Memory B cell (primary cell): ENCODE measurements at regions not wholly inside any gene's neighbourhood (a gene's known extent, or its start where the extent isn't known, plus 50 kb on each side); places are given as distances from the start of the nearest gene placed in this dataset.

Experiments
- ATAC-seq: fragments of 150-1000 bp; cut with Tn5 transposase; 2 replicates; pipeline ENCODE4 v1.10.0; 2021; ENCODE audit warnings: low read depth, mild to moderate bottlenecking, moderate library complexity
- DNase-seq, 2 donors: peaks; one replicate each; pipeline ENCODE4 v3.0.0; 2022; ENCODE audit warnings: low spot score in 2 of 2
- H3K27ac Mint-ChIP-seq: one replicate; pipeline ENCODE4 v1.8.0; 2022; ENCODE audit warnings: mild to moderate bottlenecking, moderate library complexity, mixed read lengths
- H3K27me3 Mint-ChIP-seq: one replicate; pipeline ENCODE4 v1.8.0; 2022; ENCODE audit warnings: mixed read lengths
- H3K36me3 Mint-ChIP-seq: one replicate; pipeline ENCODE4 v1.8.0; 2022; ENCODE audit warnings: mild to moderate bottlenecking, mixed read lengths
- H3K4me1 Mint-ChIP-seq: one replicate; pipeline ENCODE4 v1.8.0; 2022; ENCODE audit warnings: mixed read lengths
- H3K4me3 Mint-ChIP-seq: one replicate; pipeline ENCODE4 v1.8.0; 2022; ENCODE audit warnings: mild to moderate bottlenecking, moderate library complexity, mixed read lengths
- H3K9me3 Mint-ChIP-seq: one replicate; pipeline ENCODE4 v1.8.0; 2022; ENCODE audit warnings: mixed read lengths

DNA sequence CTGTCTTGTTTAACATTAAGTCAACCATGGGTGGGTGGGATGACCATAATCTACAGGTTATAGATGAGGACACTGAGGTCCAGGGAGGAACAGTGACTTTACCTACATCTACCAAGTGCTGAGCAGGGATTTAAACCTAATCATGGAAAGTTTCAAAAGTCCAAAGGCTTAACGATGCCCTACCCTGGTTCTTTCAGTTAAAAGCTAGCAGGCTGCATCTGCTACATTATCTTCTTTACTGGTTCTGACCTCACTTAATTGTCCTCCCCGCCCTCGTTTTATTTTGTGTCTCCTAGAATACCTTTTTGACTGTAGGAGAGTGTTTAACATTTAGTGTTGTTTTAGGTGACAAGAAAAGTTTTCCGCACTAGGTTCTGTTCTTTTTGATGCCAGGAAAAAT, 735.2 kb downstream of the TLR4 start:
- H3K4me3 Mint-ChIP-seq: no peak overlapping the region
- DNase-seq (no peak), ATAC-seq (no peak)
- no peaks in the 10 kb centered on the region for H3K9me3 Mint-ChIP-seq
- H3K36me3 Mint-ChIP-seq: no peaks in the 10 kb centered on the region
- no peaks in the 10 kb centered on the region for H3K4me1 Mint-ChIP-seq
- H3K27me3 Mint-ChIP-seq: no peaks in the 10 kb centered on the region
- H3K27ac Mint-ChIP-seq: no peak overlapping the region

- H3K36me3 Mint-ChIP-seq: no peaks in the 10 kb centered on the region
- H3K9me3 Mint-ChIP-seq: no peaks in the 10 kb centered on the region
- ATAC-seq: no peak
- H3K4me3 Mint-ChIP-seq: no peak overlapping the region
- no peak for DNase-seq
- H3K4me1 Mint-ChIP-seq: no peaks in the 10 kb centered on the region
- no peaks in the 10 kb centered on the region for H3K27me3 Mint-ChIP-seq
- H3K27ac Mint-ChIP-seq: no peak overlapping the region
Observed at GRCh38 chr9:118444403-118444802, 740.2 kb downstream of the TLR4 start.

DNA sequence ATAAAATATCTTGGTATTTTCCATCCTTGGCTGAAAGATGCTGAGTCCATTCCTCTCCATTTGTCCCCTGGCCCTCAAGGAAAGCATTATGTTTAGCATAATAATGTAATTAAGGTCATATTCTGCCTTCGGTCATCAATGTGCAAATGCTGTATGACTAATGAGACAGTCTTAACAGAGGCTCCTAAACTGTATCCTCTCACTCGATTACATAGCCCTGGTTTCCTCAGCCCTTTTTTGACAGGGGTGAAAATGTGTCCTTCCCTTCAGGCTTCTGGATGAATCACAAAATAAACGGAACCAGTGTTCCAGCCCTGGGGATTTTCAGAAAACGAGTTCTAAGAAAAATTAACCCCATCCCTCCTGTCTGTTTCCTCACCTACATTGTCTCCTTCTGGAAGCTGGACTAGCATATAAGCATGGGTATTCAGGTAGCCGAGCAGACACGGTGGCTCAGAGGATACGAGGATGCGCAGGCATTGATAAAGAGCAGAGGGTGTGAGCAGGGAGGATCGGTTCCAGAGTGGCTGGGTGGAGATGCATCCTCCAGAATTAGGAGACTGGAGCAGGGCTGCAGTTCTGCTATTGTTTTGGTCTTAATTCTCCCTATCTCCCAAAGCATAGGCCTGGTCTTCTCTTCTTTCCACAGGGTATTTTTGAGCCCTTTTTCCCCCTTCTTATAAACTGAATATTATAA, 742.9 kb downstream of the TLR4 start:
- no peaks in the 10 kb centered on the region for H3K36me3 Mint-ChIP-seq
- H3K4me3 Mint-ChIP-seq: no peak overlapping the region
- H3K9me3 Mint-ChIP-seq: no peaks in the 10 kb centered on the region
- no peak for ATAC-seq
- DNase-seq: no peak
- H3K4me1 Mint-ChIP-seq: no peaks in the 10 kb centered on the region
- no peak overlapping the region for H3K27ac Mint-ChIP-seq
- no peaks in the 10 kb centered on the region for H3K27me3 Mint-ChIP-seq

- DNase-seq: no peak
- no peak for ATAC-seq
- H3K4me1 Mint-ChIP-seq: no peaks in the 10 kb centered on the region
- H3K4me3 Mint-ChIP-seq: no peak overlapping the region
- no peak overlapping the region for H3K27ac Mint-ChIP-seq
- H3K9me3 Mint-ChIP-seq: no peaks in the 10 kb centered on the region
- no peaks in the 10 kb centered on the region for H3K36me3 Mint-ChIP-seq
- H3K27me3 Mint-ChIP-seq: no peaks in the 10 kb centered on the region
Observed at GRCh38 chr9:118449554-118449953, 745.4 kb downstream of the TLR4 start.

DNA sequence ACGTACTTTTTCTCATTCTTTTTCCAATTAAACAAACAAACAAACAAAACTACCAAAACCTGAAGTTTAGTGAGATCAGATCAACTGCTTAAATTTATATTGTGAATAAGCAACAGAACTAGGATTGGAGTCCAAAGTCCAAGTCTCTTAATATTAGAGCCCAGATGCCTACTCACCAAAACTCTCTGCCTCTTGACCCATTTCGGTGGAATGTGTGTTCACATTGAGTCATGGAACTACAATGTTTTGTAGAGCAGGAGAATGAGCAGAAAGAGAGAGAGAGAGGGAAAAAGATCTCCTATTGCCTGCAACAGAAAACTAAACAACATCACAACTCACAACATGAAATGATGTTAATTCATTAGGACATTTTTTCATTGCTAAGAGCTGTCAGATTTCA, 751.1 kb downstream of the TLR4 start:
- no peaks in the 10 kb centered on the region for H3K4me1 Mint-ChIP-seq
- H3K4me3 Mint-ChIP-seq: no peak overlapping the region
- H3K36me3 Mint-ChIP-seq: no peaks in the 10 kb centered on the region
- DNase-seq (no peak), ATAC-seq (no peak)
- H3K27me3 Mint-ChIP-seq: peaks cover 1% of the 10 kb centered on the region
- H3K27ac Mint-ChIP-seq: no peak overlapping the region
- H3K9me3 Mint-ChIP-seq: peaks cover 2% of the 10 kb centered on the region

GRCh38 chr9:118455788-118456187, 751.6 kb downstream of the TLR4 start:
- Mint-ChIP-seq H3K4me3 (no peak overlapping the region), H3K9me3 (peaks cover 2% of the 10 kb centered on the region), H3K27me3 (peaks cover 1% of the 10 kb centered on the region), H3K4me1 (no peaks in the 10 kb centered on the region), H3K27ac (no peak overlapping the region), H3K36me3 (no peaks in the 10 kb centered on the region)
- ATAC-seq (no peak), DNase-seq (no peak)

- Mint-ChIP-seq H3K27ac (no peak overlapping the region), H3K36me3 (no peaks in the 10 kb centered on the region), H3K4me3 (no peak overlapping the region), H3K27me3 (peaks cover 1% of the 10 kb centered on the region), H3K4me1 (no peaks in the 10 kb centered on the region), H3K9me3 (peaks cover 2% of the 10 kb centered on the region)
- ATAC-seq (no peak), DNase-seq (no peak)
Observed at GRCh38 chr9:118457171-118458000, 753.2 kb downstream of the TLR4 start.

DNA sequence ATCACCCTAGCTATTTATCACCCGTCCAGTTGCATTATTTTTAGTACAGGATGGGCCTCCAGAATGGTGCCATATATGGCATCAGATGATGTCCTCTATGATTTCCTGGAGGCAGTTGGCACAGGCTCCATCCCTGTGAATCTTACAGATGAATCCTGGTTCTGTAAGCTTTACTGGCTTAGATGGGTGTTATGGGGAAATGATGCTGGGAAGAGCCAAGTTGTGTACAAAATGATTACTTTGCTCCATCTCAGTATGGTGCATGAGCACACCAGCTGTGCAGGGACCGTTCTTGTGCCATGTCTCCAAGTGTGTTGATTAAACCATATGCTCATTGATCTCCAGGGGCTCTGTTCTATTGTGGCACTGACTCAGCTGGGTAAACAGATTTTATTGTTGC, 755.7 kb downstream of the TLR4 start:
- Mint-ChIP-seq H3K4me3 (no peak overlapping the region), H3K27me3 (peaks cover 1% of the 10 kb centered on the region), H3K9me3 (peaks cover 2% of the 10 kb centered on the region), H3K36me3 (no peaks in the 10 kb centered on the region), H3K4me1 (no peaks in the 10 kb centered on the region), H3K27ac (no peak overlapping the region)
- DNase-seq: no peak
- ATAC-seq: no peak

- DNase-seq (no peak), ATAC-seq (no peak)
- no peaks in the 10 kb centered on the region for H3K27me3 Mint-ChIP-seq
- H3K4me3 Mint-ChIP-seq: no peak overlapping the region
- H3K27ac Mint-ChIP-seq: no peak overlapping the region
- no peaks in the 10 kb centered on the region for H3K4me1 Mint-ChIP-seq
- no peaks in the 10 kb centered on the region for H3K36me3 Mint-ChIP-seq
- H3K9me3 Mint-ChIP-seq: no peaks in the 10 kb centered on the region
Observed at GRCh38 chr9:118463419-118463818, 759.2 kb downstream of the TLR4 start.

DNA sequence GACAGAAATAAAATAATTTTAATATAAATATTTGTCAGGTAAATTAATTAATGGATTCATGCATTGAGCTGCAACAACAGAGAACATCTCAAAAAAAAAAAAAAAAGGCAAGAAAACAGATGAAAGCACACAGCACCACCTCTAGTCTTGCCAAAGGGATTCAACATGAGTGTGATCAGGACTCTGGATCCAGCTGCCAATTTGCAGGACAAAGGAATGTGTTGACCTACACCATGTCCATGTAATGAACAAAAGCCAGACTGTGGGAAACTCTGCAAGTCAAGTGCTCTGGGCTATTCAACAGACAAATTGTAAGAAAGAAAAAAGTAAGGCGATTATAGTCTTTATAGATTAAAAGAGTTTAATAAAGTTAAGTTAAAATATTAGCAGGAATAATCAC, 769.3 kb downstream of the TLR4 start:
- ATAC-seq (no peak), DNase-seq (no peak)
- H3K36me3 Mint-ChIP-seq: no peaks in the 10 kb centered on the region
- no peaks in the 10 kb centered on the region for H3K9me3 Mint-ChIP-seq
- no peaks in the 10 kb centered on the region for H3K4me1 Mint-ChIP-seq
- H3K27ac Mint-ChIP-seq: no peak overlapping the region
- no peak overlapping the region for H3K4me3 Mint-ChIP-seq
- H3K27me3 Mint-ChIP-seq: no peaks in the 10 kb centered on the region

DNA sequence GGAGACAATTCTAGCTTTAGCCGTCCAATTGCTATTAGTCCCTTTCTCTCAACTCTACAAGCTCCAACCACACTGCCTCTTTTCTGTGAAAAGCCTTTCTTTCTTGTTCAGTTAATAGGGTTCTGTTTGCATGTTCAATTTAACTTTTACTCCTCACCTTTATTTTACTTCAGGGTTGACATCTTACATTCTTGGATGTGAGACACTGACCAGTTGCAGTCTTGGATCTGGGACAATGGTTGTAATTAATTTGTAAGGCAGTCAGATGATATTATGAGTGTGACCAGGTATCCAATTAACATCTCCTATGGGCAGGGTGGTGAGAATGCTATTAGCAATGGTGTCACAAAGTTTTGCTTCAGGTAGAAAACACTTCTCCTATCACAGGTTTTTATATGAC, 774.5 kb downstream of the TLR4 start:
- H3K9me3 Mint-ChIP-seq: peaks cover 1% of the 10 kb centered on the region
- no peak overlapping the region for H3K4me3 Mint-ChIP-seq
- H3K27me3 Mint-ChIP-seq: peaks cover 1% of the 10 kb centered on the region
- H3K36me3 Mint-ChIP-seq: no peaks in the 10 kb centered on the region
- DNase-seq (no peak), ATAC-seq (no peak)
- no peaks in the 10 kb centered on the region for H3K4me1 Mint-ChIP-seq
- H3K27ac Mint-ChIP-seq: no peak overlapping the region

DNA sequence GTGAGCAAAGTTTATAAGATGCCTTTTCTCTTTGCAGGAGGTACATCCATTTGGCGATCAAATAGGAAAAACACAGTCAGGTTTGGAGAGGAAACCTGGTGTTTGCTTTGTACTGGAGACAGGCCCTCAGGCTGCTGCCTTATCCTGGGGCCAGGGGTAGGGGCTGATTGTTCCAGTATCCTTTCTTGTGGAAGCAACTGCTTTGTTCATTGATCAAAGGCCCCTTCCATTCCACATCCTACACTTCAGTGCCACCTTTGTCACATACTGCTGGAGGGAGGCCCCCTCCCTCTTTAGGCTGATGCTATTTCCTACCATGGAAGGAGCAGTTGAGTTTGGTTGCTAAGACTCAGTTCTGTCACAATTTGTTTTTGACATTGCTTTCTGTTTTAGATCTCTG, 778.1 kb downstream of the TLR4 start:
- Mint-ChIP-seq H3K4me3 (no peak overlapping the region), H3K4me1 (no peaks in the 10 kb centered on the region), H3K27me3 (peaks cover 1% of the 10 kb centered on the region), H3K9me3 (peaks cover 2% of the 10 kb centered on the region), H3K27ac (no peak overlapping the region), H3K36me3 (no peaks in the 10 kb centered on the region)
- DNase-seq (no peak), ATAC-seq (no peak)

DNA sequence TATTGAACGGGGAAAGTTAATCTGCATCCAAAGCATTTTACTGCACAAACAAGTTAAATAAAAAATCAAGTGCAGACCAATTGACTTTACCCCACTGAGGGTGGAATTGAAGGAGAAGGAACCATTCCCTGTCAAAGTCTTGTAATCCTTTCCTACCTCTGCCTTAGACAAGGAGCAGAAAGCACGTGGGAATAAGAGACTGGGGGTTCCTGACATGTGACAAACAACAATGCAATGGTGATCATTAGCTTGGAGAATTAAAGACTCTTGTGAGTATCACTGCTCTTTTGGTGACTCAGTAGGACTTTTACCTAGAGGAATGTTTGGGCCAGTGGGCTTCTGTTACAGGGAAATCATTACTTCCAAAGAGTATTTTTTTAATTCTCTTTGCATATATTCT, 779.5 kb downstream of the TLR4 start:
- no peak overlapping the region for H3K4me3 Mint-ChIP-seq
- no peaks in the 10 kb centered on the region for H3K4me1 Mint-ChIP-seq
- no peaks in the 10 kb centered on the region for H3K36me3 Mint-ChIP-seq
- no peak overlapping the region for H3K27ac Mint-ChIP-seq
- peaks cover 4% of the 10 kb centered on the region for H3K9me3 Mint-ChIP-seq
- no peak for ATAC-seq
- DNase-seq: no peak
- peaks cover 1% of the 10 kb centered on the region for H3K27me3 Mint-ChIP-seq

DNA sequence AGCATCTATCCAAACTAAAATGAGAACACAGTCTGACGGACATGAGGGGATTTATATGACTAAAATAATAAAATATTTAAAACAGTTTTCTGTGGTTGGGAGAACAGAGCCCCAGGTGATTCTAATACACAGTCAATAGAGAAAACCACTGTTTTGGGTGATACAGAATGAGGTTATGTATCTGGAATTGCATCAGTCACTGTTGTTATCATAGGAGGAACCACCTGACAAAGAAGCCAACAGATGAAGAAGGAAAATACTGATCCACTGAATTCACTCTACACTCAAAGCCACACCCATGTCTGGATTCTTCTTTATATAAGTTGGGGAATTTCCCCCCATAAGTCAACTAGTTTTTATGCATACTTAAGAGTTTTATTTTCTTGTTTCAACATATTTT, 799.0 kb downstream of the TLR4 start:
- Mint-ChIP-seq H3K27me3 (peaks cover 2% of the 10 kb centered on the region), H3K27ac (no peak overlapping the region), H3K4me1 (no peaks in the 10 kb centered on the region), H3K9me3 (peaks cover 9% of the 10 kb centered on the region), H3K36me3 (no peaks in the 10 kb centered on the region), H3K4me3 (no peak overlapping the region)
- ATAC-seq (no peak), DNase-seq (no peak)

DNA sequence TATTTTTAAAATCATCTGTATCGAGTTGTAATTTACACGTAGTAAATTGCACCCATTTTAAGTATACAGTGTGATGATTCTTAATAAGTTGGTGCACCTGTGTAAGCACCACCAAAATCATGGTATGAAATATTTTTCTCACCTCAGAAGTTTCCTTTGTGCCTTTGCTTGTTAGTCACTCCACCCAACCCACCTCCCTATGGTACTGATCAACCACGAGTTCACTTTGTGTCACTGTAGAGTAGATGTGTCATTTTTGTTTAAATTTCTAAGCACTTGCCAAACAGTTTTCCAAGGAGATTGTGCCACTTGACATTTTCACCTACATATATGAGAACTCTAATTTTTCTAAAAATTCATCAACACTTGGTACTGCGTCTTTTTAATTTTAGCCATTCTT, 806.5 kb downstream of the TLR4 start:
- ATAC-seq (no peak), DNase-seq (no peak)
- Mint-ChIP-seq H3K27me3 (no peaks in the 10 kb centered on the region), H3K4me1 (no peaks in the 10 kb centered on the region), H3K27ac (no peak overlapping the region), H3K9me3 (peaks cover 6% of the 10 kb centered on the region), H3K36me3 (no peaks in the 10 kb centered on the region), H3K4me3 (no peak overlapping the region)
